CD14-positive monocyte (primary cell): ENCODE measurements at regions not wholly inside any gene's neighbourhood (a gene's known extent, or its start where the extent isn't known, plus 50 kb on each side); places are given as distances from the start of the nearest gene placed in this dataset.

Experiments used
- DNase-seq, 3 donors: peaks; one replicate each; pipeline ENCODE4 v3.0.0-alpha.2; 2011 to 2022
- H2AFZ ChIP-seq: 2 replicates; pipeline ENCODE4 v1.6.0; 2012; ENCODE audit warnings: mild to moderate bottlenecking, low read depth, low read length, inconsistent platforms; ENCODE audit not compliant: insufficient read depth, poor library complexity, severe bottlenecking
- H3K27ac ChIP-seq, 2 donors: 1 replicate in 1 of 2; 2 replicates in 1 of 2; pipeline ENCODE4 v1.5.1; 2012 to 2013; ENCODE audit warnings: low read length in 2 of 2, control low read depth in 1 of 2, inconsistent platforms in 1 of 2, low read depth in 1 of 2, mild to moderate bottlenecking in 1 of 2
- H3K27me3 ChIP-seq, 2 donors: one replicate each; pipeline versions ENCODE4 v1.6.0 to v1.6.1; 2011 to 2013; ENCODE audit warnings: low read length in 2 of 2; ENCODE audit not compliant: control insufficient read depth in 2 of 2, insufficient read depth in 2 of 2
- H3K36me3 ChIP-seq, 2 donors: replicated peaks in 1 of 2; 1 replicate in 1 of 2; 2 replicates in 1 of 2; pipeline versions ENCODE4 v1.5.1 to v1.6.1; 2012 to 2013; ENCODE audit warnings: low read length in 2 of 2, control low read depth in 1 of 2, inconsistent platforms in 1 of 2, mild to moderate bottlenecking in 1 of 2; ENCODE audit not compliant: insufficient read depth in 2 of 2, control insufficient read depth in 1 of 2
- H3K4me1 ChIP-seq, 2 donors: 1 replicate in 1 of 2; 2 replicates in 1 of 2; pipeline versions ENCODE4 v1.5.1 to v1.6.1; 2012 to 2013; ENCODE audit warnings: low read length in 2 of 2, control low read depth in 1 of 2, inconsistent platforms in 1 of 2, mild to moderate bottlenecking in 1 of 2, moderate library complexity in 1 of 2; ENCODE audit not compliant: insufficient read depth in 2 of 2, control insufficient read depth in 1 of 2
- H3K4me2 ChIP-seq: replicated peaks from 2 replicates; pipeline ENCODE3; 2012; ENCODE audit warnings: low read length, moderate library complexity, mild to moderate bottlenecking; ENCODE audit not compliant: poor library complexity, severe bottlenecking; ENCODE audit errors: extremely low read depth
- H3K4me3 ChIP-seq, 3 experiments: fragments of 200-600 bp in 1 of 3; sonication (generic) in 1 of 3; replicated peaks in 1 of 3; 1 replicate in 2 of 3; 2 replicates in 1 of 3; pipeline ENCODE4 v1.5.1; 2011 to 2013; ENCODE audit warnings: low read length in 3 of 3, mild to moderate bottlenecking in 3 of 3, control low read depth in 2 of 3, low read depth in 2 of 3, inconsistent platforms in 1 of 3, moderate library complexity in 1 of 3
- H3K79me2 ChIP-seq: 2 replicates; pipeline ENCODE4 v1.6.0; 2012; ENCODE audit warnings: mild to moderate bottlenecking, control low read depth, inconsistent platforms, low read length, moderate library complexity; ENCODE audit not compliant: insufficient read depth
- H3K9ac ChIP-seq: 2 replicates; pipeline ENCODE4 v1.6.0; 2017; ENCODE audit warnings: low read length, mild to moderate bottlenecking; ENCODE audit not compliant: insufficient read depth, poor library complexity, severe bottlenecking
- H3K9me3 ChIP-seq, 2 donors: replicated peaks in 1 of 2; 1 replicate in 1 of 2; 2 replicates in 1 of 2; pipeline versions ENCODE4 v1.5.1 to v1.6.1; 2012 to 2013; ENCODE audit warnings: low read length in 2 of 2, control low read depth in 1 of 2; ENCODE audit not compliant: control insufficient read depth in 1 of 2, insufficient read depth in 1 of 2
- H4K20me1 ChIP-seq: 2 replicates; pipeline ENCODE4 v1.6.0; 2012; ENCODE audit warnings: mild to moderate bottlenecking, low read length, control low read depth, moderate library complexity; ENCODE audit not compliant: insufficient read depth
- H3K27ac Mint-ChIP-seq, 7 donors: one replicate each; pipeline ENCODE4 v1.8.0; 2020; ENCODE audit warnings: mild to moderate bottlenecking in 7 of 7, mixed read lengths in 7 of 7, moderate library complexity in 6 of 7, inconsistent platforms in 2 of 7
- H3K27me3 Mint-ChIP-seq, 3 donors: one replicate each; pipeline ENCODE4 v1.8.0; 2021 to 2022; ENCODE audit warnings: low read depth in 3 of 3, mild to moderate bottlenecking in 3 of 3, mixed read lengths in 3 of 3, moderate library complexity in 3 of 3, inconsistent platforms in 1 of 3
- H3K36me3 Mint-ChIP-seq, 2 donors: one replicate each; pipeline ENCODE4 v1.8.0; 2020; ENCODE audit warnings: mixed read lengths in 2 of 2, inconsistent platforms in 1 of 2, mild to moderate bottlenecking in 1 of 2
- H3K4me1 Mint-ChIP-seq: one replicate; pipeline ENCODE4 v1.8.0; 2020; ENCODE audit warnings: mild to moderate bottlenecking, mixed read lengths
- H3K4me3 Mint-ChIP-seq, 2 donors: one replicate each; pipeline ENCODE4 v1.8.0; 2020; ENCODE audit warnings: mild to moderate bottlenecking in 2 of 2, mixed read lengths in 2 of 2, moderate library complexity in 1 of 2
- H3K9me3 Mint-ChIP-seq, 7 donors: one replicate each; pipeline ENCODE4 v1.8.0; 2020 to 2022; ENCODE audit warnings: mixed read lengths in 7 of 7, mild to moderate bottlenecking in 6 of 7, moderate library complexity in 6 of 7, inconsistent platforms in 2 of 7
- WGBS: methylation state at CpG from one replicate; pipeline ENCODE4 v1.1.5; 2013; ENCODE audit warnings: missing lambda C conversion rate; ENCODE audit not compliant: insufficient coverage; 5-methylcytosine and 5-hydroxymethylcytosine counted together
- intact Hi-C, 2 donors: fragments of 100-400 bp; cut with micrococcal nuclease; formaldehyde crosslinking; loops; one replicate each; pipeline versions ENCODE4 v1.15.0 to v1.15.1; 2023
- TF ChIP-seq, protein P1 (sequence below): fragments of 200-600 bp; IDR thresholded peaks from one replicate; pipeline ENCODE4 v1.8.0; 2022; ENCODE audit warnings: antibody characterized with exemption, mild to moderate bottlenecking

DNA sequence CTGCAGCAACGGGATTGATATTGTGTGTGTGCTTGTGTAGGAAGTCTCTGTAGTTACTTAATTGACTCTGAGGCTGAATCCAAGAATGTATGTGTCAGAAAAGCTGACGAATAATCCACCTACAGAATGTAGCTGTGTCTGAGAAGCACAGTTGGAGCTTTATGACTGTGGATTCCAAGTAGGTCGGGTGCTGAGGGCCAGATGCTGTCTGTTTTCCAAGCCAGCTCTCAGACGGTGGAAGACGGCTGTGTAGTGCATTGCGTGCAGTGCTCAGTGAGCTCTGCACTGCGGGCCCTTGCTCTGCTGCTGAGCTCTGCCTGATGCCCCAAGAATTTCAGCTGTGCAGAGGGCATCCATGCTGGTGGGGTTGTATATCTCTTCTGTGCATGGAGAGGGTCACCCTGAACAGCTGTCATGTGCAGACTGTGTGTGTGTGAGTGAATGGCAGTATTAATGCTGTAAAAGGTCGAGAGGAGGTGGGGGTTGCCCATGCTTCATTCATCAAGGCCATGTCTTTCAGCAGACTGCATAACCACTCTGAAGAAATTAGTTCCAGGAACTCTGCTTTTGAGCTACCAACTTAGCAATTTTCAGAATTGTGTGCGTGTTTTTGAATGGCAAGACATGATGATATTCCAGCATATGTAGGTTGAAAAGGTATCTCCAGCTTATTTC lies 154.1 kb upstream of the USP9Y start:
- DNase-seq: no peak
- H3K9me3 Mint-ChIP-seq: peaks cover 0 to 2% (median 0%) of the 10 kb centered on the region in 7 donors
- no peak overlapping the region for H3K4me3 Mint-ChIP-seq
- no peaks in the 10 kb centered on the region for H3K4me1 Mint-ChIP-seq
- H3K36me3 Mint-ChIP-seq: no peaks in the 10 kb centered on the region
- H3K9ac ChIP-seq: no peak overlapping the region
- TF ChIP-seq, protein P1, sequence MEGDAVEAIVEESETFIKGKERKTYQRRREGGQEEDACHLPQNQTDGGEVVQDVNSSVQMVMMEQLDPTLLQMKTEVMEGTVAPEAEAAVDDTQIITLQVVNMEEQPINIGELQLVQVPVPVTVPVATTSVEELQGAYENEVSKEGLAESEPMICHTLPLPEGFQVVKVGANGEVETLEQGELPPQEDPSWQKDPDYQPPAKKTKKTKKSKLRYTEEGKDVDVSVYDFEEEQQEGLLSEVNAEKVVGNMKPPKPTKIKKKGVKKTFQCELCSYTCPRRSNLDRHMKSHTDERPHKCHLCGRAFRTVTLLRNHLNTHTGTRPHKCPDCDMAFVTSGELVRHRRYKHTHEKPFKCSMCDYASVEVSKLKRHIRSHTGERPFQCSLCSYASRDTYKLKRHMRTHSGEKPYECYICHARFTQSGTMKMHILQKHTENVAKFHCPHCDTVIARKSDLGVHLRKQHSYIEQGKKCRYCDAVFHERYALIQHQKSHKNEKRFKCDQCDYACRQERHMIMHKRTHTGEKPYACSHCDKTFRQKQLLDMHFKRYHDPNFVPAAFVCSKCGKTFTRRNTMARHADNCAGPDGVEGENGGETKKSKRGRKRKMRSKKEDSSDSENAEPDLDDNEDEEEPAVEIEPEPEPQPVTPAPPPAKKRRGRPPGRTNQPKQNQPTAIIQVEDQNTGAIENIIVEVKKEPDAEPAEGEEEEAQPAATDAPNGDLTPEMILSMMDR: no peak
- no peaks in the 10 kb centered on the region for H3K9me3 ChIP-seq
- H3K27ac Mint-ChIP-seq: no peak overlapping the region
- H3K4me2 ChIP-seq: no peak overlapping the region
- H2AFZ ChIP-seq: no peak overlapping the region
- intact Hi-C loops: no loop called here
- H3K27me3 ChIP-seq: no peaks in the 10 kb centered on the region
- WGBS: 94% methylated on average over 6 of the region's 9 CpGs
- H4K20me1 ChIP-seq: no peaks in the 10 kb centered on the region
- H3K27me3 Mint-ChIP-seq: peaks cover 0 to 2% (median 1%) of the 10 kb centered on the region in 3 donors
- H3K4me1 ChIP-seq: no peaks in the 10 kb centered on the region
- no peak overlapping the region for H3K4me3 ChIP-seq
- H3K36me3 ChIP-seq: no peaks in the 10 kb centered on the region
- H3K79me2 ChIP-seq: no peaks in the 10 kb centered on the region
- no peak overlapping the region for H3K27ac ChIP-seq

DNA sequence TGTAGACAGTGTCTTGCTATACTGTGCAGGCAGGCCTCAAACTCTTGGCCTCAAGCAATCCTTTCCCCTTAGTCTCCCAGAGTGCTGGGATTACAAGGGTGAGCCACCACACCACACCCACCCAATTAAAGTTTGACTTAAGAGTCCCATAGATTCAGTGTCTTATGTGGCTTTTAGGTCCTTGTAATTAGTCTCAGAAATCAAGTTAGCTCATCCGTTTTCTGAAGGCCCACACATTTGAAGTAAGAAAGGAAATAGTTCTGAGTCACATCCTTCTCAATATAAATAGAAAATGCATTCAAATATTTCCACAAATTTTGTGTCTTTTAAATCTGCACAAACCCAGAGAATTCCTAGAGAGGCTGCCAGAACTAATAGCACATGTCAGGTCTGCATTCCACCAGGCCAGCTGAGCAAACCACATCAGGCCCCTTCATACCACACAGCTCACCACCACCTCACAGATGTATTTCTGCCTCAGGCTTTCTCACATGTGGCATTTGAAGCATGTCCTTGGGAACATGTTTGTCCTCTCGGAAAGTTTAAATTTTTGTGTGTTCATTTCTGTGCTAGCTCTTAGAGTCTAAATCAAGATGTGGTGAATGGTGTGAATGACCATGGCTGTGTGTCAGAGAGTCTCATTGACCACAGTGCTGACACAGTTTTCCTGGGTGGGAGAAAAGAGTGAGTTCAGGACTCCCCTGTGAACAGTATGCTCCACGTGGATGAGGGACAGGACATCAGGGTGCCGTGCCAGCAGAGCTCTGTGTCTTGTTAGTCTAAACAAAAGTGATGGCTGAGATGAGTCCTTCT lies 148.4 kb upstream of the USP9Y start:
- Mint-ChIP-seq H3K4me1 (no peaks in the 10 kb centered on the region), H3K27me3 (peaks cover 0 to 2% (median 1%) of the 10 kb centered on the region in 3 donors), H3K36me3 (no peaks in the 10 kb centered on the region), H3K27ac (no peak overlapping the region), H3K9me3 (peaks cover 0 to 2% (median 0%) of the 10 kb centered on the region in 7 donors), H3K4me3 (no peak overlapping the region)
- Histone ChIP-seq H3K4me1 (no peaks in the 10 kb centered on the region), H3K27me3 (no peaks in the 10 kb centered on the region), H3K27ac (no peak overlapping the region), H3K9me3 (no peaks in the 10 kb centered on the region), H3K4me3 (no peak overlapping the region), H3K9ac (no peak overlapping the region), H3K4me2 (no peak overlapping the region), H3K36me3 (no peaks in the 10 kb centered on the region), H4K20me1 (no peaks in the 10 kb centered on the region), H2AFZ (no peak overlapping the region), H3K79me2 (no peaks in the 10 kb centered on the region)
- DNase-seq: no peak
- TF ChIP-seq, protein P1: no peak
- intact Hi-C loops: no loop called here
- no CpG with 5 or more reads among the region's 4 CpGs for WGBS
